ENCODE measurements at regions not wholly inside any gene's neighbourhood (a gene's known extent, or its start where the extent isn't known, plus 50 kb on each side); places are given as distances from the start of the nearest gene placed in this dataset.
A peak's percentile ranks its signal among the peaks of the same experiment; 100 is the strongest.

DNA sequence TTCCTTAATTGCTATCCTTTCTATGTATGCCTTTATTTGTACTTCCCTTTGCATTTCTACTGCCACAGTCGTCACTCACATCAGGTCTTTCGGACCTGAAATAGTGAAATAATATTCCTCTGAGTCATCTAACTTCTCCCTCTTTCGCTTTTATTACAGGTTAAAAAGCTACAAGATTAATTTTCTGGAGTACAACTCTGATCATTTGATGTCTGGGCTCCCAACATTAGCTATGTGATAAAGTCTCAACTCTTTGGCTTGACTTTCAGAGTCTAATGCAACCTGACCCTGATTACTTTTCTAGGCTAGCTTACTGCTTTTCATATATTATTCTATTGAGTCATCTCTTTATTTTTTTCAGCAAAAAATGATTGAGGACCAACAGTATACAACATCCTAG, 638.8 kb upstream of the WWC1 start:
- Histone ChIP-seq H3K4me3 (ENCODE audit: low read depth, low read length) (no peak overlapping the region), H3K27me3 (ENCODE audit: control insufficient read depth, insufficient read depth, low read length) (no peaks in the 10 kb centered on the region), H3K4me1 (ENCODE audit: control insufficient read depth, insufficient read depth, low read length) (no peaks in the 10 kb centered on the region), H3K9me3 (ENCODE audit: control insufficient read depth, insufficient read depth, low read depth, low read length) (no peaks in the 10 kb centered on the region), H3K9ac (ENCODE audit: low read length) (no peak overlapping the region), H3K36me3 (ENCODE audit: control insufficient read depth, insufficient read depth, low read length) (no peaks in the 10 kb centered on the region), H3K27ac (ENCODE audit: low read depth, low read length) (no peak overlapping the region)

DNA sequence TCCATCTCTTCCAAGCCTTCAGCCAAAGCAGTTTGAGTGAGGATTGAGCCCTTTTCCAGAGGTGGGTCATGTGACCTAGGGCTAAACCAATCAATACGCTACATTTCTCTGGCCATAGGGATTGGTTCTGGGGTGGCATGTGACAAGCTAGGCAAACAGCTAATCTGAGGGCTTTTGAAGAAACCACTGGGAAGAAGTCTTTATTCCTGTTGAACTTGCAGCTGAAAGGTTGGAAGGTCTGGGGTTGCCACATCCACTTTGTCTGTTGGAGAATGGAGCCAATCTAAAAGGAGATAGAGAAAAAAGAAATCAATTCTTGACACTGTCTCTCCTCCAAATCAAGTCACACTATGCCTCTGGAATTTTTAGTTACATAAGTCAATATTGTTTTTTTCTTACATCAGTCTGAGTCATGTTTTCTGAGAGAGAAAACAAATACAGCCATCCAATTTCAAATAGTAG, 637.8 kb upstream of the WWC1 start:
- H3K27me3 ChIP-seq (ENCODE audit: control insufficient read depth, insufficient read depth, low read length), result no peaks in the 10 kb centered on the region
- no peak overlapping the region for H3K9ac ChIP-seq (ENCODE audit: low read length)
- H3K4me1 ChIP-seq (ENCODE audit: control insufficient read depth, insufficient read depth, low read length), result no peaks in the 10 kb centered on the region
- H3K27ac ChIP-seq (ENCODE audit: low read depth, low read length), result no peak overlapping the region
- H3K36me3 ChIP-seq (ENCODE audit: control insufficient read depth, insufficient read depth, low read length), result no peaks in the 10 kb centered on the region
- H3K4me3 ChIP-seq (ENCODE audit: low read depth, low read length), result no peak overlapping the region
- no peaks in the 10 kb centered on the region for H3K9me3 ChIP-seq (ENCODE audit: control insufficient read depth, insufficient read depth, low read depth, low read length)

DNA sequence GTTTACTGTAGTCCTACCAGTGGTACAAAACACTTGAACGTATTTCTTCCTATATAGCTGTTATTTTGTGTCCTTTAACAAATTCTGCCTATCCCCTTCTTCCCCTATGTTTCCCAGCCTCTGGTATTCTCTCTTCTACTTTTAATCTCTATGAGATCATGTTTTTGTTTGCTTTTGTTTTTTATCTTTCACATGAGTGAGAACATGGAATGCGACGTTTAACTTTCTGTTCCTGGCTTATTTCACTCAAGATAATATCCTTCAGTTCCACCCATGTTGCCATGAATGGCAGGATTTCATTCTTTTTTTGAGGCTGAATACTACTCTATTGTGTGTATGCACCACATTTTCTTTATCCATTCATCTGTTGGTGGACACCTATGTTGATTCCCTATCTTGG, 634.4 kb upstream of the WWC1 start:
- H3K4me1 ChIP-seq (ENCODE audit: control insufficient read depth, insufficient read depth, low read length), result no peaks in the 10 kb centered on the region
- no peaks in the 10 kb centered on the region for H3K36me3 ChIP-seq (ENCODE audit: control insufficient read depth, insufficient read depth, low read length)
- no peak overlapping the region for H3K27ac ChIP-seq (ENCODE audit: low read depth, low read length)
- H3K4me3 ChIP-seq (ENCODE audit: low read depth, low read length), result no peak overlapping the region
- no peak overlapping the region for H3K9ac ChIP-seq (ENCODE audit: low read length)
- no peaks in the 10 kb centered on the region for H3K9me3 ChIP-seq (ENCODE audit: control insufficient read depth, insufficient read depth, low read depth, low read length)
- no peaks in the 10 kb centered on the region for H3K27me3 ChIP-seq (ENCODE audit: control insufficient read depth, insufficient read depth, low read length)

DNA sequence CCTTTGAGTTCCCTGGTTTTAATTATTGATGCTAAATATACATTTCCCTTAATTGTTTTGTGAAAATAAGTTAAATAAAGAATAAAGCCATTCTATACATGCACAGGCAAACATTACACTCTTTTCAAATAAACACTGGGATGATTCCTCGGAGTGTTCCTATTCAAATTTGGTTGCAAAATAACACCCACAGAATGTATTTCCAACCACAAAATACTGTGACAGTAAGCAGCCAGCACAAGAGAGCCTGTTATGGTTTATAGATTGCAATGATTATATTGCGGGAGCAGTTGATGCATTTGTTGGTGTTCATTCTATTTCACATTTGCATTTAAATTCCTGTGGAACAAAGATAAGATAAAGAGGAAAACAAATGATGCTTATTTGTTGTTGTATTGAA, 632.6 kb upstream of the WWC1 start:
- H3K9ac ChIP-seq (ENCODE audit: low read length), result no peak overlapping the region
- no peaks in the 10 kb centered on the region for H3K9me3 ChIP-seq (ENCODE audit: control insufficient read depth, insufficient read depth, low read depth, low read length)
- no peak overlapping the region for H3K4me3 ChIP-seq (ENCODE audit: low read depth, low read length)
- H3K27me3 ChIP-seq (ENCODE audit: control insufficient read depth, insufficient read depth, low read length), result no peaks in the 10 kb centered on the region
- H3K36me3 ChIP-seq (ENCODE audit: control insufficient read depth, insufficient read depth, low read length), result no peaks in the 10 kb centered on the region
- H3K27ac ChIP-seq (ENCODE audit: low read depth, low read length), result no peak overlapping the region
- no peaks in the 10 kb centered on the region for H3K4me1 ChIP-seq (ENCODE audit: control insufficient read depth, insufficient read depth, low read length)

DNA sequence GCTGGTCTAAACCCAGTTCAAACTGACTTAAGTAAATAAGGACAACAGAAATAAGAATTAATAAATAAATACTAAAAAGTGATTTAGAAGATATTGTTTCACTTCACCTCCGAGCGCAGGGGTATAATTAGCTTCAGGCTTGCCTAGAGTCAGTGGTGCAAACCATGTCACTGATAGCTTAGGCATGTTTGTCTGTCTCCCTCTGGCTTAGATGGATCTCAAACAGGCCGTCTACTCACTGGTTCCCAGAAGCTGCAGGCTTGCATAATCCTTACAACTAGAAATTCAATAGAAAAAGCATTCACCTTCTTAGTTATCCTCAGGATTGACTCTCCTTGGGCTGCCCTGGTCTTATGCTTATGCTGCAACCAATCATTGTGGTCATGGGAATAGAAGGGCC, 629.8 kb upstream of the WWC1 start:
- Histone ChIP-seq H3K4me3 (ENCODE audit: low read depth, low read length) (no peak overlapping the region), H3K36me3 (ENCODE audit: control insufficient read depth, insufficient read depth, low read length) (no peaks in the 10 kb centered on the region), H3K27me3 (ENCODE audit: control insufficient read depth, insufficient read depth, low read length) (no peaks in the 10 kb centered on the region), H3K4me1 (ENCODE audit: control insufficient read depth, insufficient read depth, low read length) (no peaks in the 10 kb centered on the region; the same call in 1 of the 2 replicates), H3K9me3 (ENCODE audit: control insufficient read depth, insufficient read depth, low read depth, low read length) (no peaks in the 10 kb centered on the region), H3K27ac (ENCODE audit: low read depth, low read length) (no peak overlapping the region), H3K9ac (ENCODE audit: low read length) (no peak overlapping the region)

DNA sequence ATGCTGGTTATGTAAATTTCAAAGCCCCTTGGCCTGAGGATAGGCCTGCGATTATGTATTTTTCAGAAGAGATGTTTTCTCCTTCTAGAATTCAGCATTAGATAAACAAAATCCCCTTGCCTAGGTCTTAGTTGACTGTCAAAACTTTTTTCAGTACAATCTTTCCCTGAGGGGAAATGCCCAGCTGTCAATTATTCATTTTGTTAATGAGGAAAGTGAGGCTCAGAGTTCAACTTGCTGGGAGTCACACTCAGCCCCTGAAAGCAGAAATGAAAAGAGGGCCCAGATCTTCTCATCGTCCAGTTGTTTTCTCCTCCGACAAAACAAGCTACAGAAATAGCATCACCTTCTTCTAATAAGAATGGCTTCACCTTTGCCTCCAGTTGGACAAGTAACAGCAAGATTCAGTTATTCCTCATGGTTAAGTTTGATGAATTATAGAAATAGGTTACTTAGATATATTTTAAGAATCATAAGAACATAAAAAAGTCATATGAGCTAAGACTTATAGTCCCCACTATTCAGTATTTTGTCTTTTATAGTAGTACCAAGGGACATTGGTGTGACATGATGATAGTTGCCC, 627.1 kb upstream of the WWC1 start:
- no peaks in the 10 kb centered on the region for H3K27me3 ChIP-seq (ENCODE audit: control insufficient read depth, insufficient read depth, low read length)
- H3K4me1 ChIP-seq (ENCODE audit: control insufficient read depth, insufficient read depth, low read length), result peaks cover 1% of the 10 kb centered on the region
- no peak overlapping the region for H3K9ac ChIP-seq (ENCODE audit: low read length)
- H3K9me3 ChIP-seq (ENCODE audit: control insufficient read depth, insufficient read depth, low read depth, low read length), result no peaks in the 10 kb centered on the region
- no peaks in the 10 kb centered on the region for H3K36me3 ChIP-seq (ENCODE audit: control insufficient read depth, insufficient read depth, low read length)
- H3K4me3 ChIP-seq (ENCODE audit: low read depth, low read length), result no peak overlapping the region
- peak overlapping the region; percentile 38; the same call in 1 of the 2 replicates for H3K27ac ChIP-seq (ENCODE audit: low read depth, low read length)

DNA sequence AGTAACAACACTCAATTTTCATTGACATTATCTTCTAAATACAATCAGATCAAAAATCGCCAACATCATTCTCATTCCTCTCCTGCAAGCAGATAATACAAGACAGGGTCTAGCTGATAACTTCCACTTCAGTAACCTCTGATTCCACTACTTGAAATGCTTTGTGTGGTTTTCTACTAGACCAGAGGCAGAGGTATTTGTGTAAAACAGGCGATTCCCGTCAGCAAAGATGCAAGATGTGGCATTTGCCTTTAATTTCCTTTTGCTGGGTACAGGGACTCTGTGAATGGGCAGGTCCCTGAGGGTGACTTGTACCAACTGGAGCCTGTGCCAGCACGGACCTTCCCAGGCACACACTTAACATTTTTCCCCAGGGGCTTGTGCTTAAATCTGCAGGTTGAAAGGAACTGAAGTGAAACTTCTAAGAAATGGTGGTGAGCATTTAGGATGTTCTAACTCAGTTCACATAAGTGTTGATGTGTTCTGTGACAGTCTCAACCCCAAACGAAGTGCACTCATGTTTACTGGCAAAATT, 625.5 kb upstream of the WWC1 start:
- no peak overlapping the region for H3K9ac ChIP-seq (ENCODE audit: low read length)

DNA sequence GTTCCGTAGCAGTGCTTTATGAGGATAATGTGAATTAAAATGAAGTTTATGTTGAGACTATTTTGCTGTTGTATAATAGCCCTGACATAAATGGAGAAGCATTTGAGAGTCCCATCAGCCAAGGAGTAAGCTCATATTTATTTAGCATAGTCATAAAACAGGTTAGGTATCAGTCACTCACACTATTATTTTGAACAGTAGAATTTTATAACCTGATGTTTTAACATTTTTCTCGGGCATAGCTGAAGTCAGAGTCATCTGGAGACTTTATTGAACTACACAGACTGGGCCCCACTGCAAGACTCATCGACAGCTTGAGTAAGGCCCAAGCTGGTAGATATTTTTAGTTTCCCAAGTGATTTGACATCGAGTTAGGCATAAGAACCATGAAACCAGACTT, 620.3 kb upstream of the WWC1 start:
- no peaks in the 10 kb centered on the region for H3K36me3 ChIP-seq (ENCODE audit: control insufficient read depth, insufficient read depth, low read length)
- no peak overlapping the region for H3K4me3 ChIP-seq (ENCODE audit: low read depth, low read length)
- H3K9me3 ChIP-seq (ENCODE audit: control insufficient read depth, insufficient read depth, low read depth, low read length), result no peaks in the 10 kb centered on the region
- H3K4me1 ChIP-seq (ENCODE audit: control insufficient read depth, insufficient read depth, low read length), result peaks cover 10% of the 10 kb centered on the region
- no peak overlapping the region for H3K27ac ChIP-seq (ENCODE audit: low read depth, low read length)
- no peak overlapping the region for H3K9ac ChIP-seq (ENCODE audit: low read length)
- no peaks in the 10 kb centered on the region for H3K27me3 ChIP-seq (ENCODE audit: control insufficient read depth, insufficient read depth, low read length)

More for the DNA sequence above, 625.5 kb upstream of the WWC1 start:
- H3K36me3 ChIP-seq (ENCODE audit: control insufficient read depth, insufficient read depth, low read length), result no peaks in the 10 kb centered on the region
- no peak overlapping the region for H3K4me3 ChIP-seq (ENCODE audit: low read depth, low read length)
- no peak overlapping the region for H3K27ac ChIP-seq (ENCODE audit: low read depth, low read length)
- peaks cover 10% of the 10 kb centered on the region for H3K4me1 ChIP-seq (ENCODE audit: control insufficient read depth, insufficient read depth, low read length)
- no peaks in the 10 kb centered on the region for H3K9me3 ChIP-seq (ENCODE audit: control insufficient read depth, insufficient read depth, low read depth, low read length)
- no peaks in the 10 kb centered on the region for H3K27me3 ChIP-seq (ENCODE audit: control insufficient read depth, insufficient read depth, low read length)

DNA sequence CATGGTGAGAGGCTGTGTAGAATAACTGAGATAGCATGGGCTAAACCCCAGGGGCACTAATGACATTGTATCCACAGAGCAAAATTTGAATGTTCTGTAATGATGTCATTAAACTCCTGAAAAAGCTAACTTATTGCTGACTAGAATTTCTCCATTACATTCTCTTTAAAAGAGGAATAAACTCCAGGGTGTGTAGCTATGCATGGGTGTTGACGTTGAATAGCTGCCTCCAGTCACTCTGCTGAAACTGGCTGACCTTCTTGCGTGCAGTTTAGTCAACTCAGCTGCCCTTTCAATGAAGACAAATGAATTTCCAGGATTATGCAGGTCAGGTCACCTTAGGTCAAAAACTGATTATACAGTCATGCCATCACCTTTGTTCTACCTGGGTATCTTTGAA, 617.5 kb upstream of the WWC1 start:
- Histone ChIP-seq H3K36me3 (ENCODE audit: control insufficient read depth, insufficient read depth, low read length) (no peaks in the 10 kb centered on the region), H3K27me3 (ENCODE audit: control insufficient read depth, insufficient read depth, low read length) (no peaks in the 10 kb centered on the region), H3K9me3 (ENCODE audit: control insufficient read depth, insufficient read depth, low read depth, low read length) (no peaks in the 10 kb centered on the region), H3K4me1 (ENCODE audit: control insufficient read depth, insufficient read depth, low read length) (peaks cover 10% of the 10 kb centered on the region), H3K4me3 (ENCODE audit: low read depth, low read length) (no peak overlapping the region), H3K27ac (ENCODE audit: low read depth, low read length) (no peak overlapping the region), H3K9ac (ENCODE audit: low read length) (no peak overlapping the region)

DNA sequence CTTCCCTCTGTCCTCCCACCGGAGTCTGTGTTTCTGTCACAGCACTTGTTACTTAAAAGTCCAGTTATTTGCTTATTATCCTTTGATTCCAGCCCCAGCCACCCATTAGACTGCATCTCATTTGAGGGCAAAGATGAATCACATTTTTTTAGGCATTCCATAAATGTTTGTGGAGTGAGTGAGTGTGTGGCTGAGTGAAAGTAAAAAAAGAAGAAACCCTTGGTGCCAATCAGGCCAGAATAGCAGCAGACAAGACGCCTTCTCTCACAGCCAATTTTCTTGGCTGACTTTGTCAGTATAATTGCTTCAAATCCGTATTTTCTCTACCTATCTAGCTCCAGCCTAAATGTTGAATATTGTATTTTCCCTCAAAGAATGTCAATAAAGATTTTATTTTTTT, 613.0 kb upstream of the WWC1 start:
- Histone ChIP-seq H3K27ac (ENCODE audit: low read depth, low read length) (no peak overlapping the region), H3K36me3 (ENCODE audit: control insufficient read depth, insufficient read depth, low read length) (no peaks in the 10 kb centered on the region), H3K4me1 (ENCODE audit: control insufficient read depth, insufficient read depth, low read length) (no peaks in the 10 kb centered on the region), H3K9ac (ENCODE audit: low read length) (no peak overlapping the region), H3K4me3 (ENCODE audit: low read depth, low read length) (no peak overlapping the region), H3K27me3 (ENCODE audit: control insufficient read depth, insufficient read depth, low read length) (no peaks in the 10 kb centered on the region), H3K9me3 (ENCODE audit: control insufficient read depth, insufficient read depth, low read depth, low read length) (peaks cover 4% of the 10 kb centered on the region; the same call in 1 of the 2 replicates)

DNA sequence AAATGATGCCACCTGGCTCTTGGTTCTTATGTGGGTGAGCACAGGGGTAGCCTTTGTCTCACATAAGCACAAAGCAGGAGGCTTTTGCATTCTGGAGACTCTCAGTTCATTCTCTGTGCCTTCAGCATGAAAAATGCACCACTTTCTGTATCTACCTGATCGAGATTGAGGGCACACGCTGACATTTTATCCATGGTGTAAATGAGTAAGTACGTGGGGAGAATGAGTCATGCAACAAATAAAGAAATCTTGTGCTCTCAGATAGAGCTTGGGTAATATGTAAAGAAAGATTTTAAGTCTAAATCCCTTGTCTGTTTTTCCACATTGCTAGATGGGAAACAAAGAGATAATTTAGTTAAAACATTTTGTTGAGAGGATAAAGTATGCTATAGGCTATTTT, 607.2 kb upstream of the WWC1 start:
- Histone ChIP-seq H3K9me3 (ENCODE audit: control insufficient read depth, insufficient read depth, low read depth, low read length) (peaks cover 4% of the 10 kb centered on the region; the same call in 1 of the 2 replicates), H3K27ac (ENCODE audit: low read depth, low read length) (no peak overlapping the region), H3K36me3 (ENCODE audit: control insufficient read depth, insufficient read depth, low read length) (no peaks in the 10 kb centered on the region), H3K4me3 (ENCODE audit: low read depth, low read length) (no peak overlapping the region), H3K27me3 (ENCODE audit: control insufficient read depth, insufficient read depth, low read length) (no peaks in the 10 kb centered on the region), H3K4me1 (ENCODE audit: control insufficient read depth, insufficient read depth, low read length) (no peaks in the 10 kb centered on the region), H3K9ac (ENCODE audit: low read length) (no peak overlapping the region)
